B cell (primary cell): ENCODE measurements at regions not wholly inside any gene's neighbourhood (a gene's known extent, or its start where the extent isn't known, plus 50 kb on each side); places are given as distances from the start of the nearest gene placed in this dataset.

Experiments
- ATAC-seq: fragments of 200-7000 bp; cut with Tn5 transposase; one replicate; pipeline ENCODE4 v1.10.0; 2021; ENCODE audit warnings: low read depth, mild to moderate bottlenecking, moderate number of reproducible peaks, moderate library complexity
- CTCF ChIA-PET: fragments of 350-600 bp; sonication (Branson Sonifier 250); formaldehyde crosslinking; loops from one replicate; lab custom pipeline; 2021; ENCODE audit warnings: antibody characterized with exemption, inconsistent platforms; lab: Charles Lee
- POLR2A ChIA-PET: fragments of 350-600 bp; sonication (Branson Sonifier 250); formaldehyde crosslinking; loops from one replicate; lab custom pipeline; 2021; ENCODE audit warnings: antibody characterized with exemption; lab: Charles Lee
- DNase-seq: peaks from one replicate; pipeline ENCODE4 v3.0.0; 2013
- H2AFZ ChIP-seq: 2 replicates; pipeline ENCODE4 v1.6.1; 2012; ENCODE audit warnings: mild to moderate bottlenecking, low read depth, low read length; ENCODE audit not compliant: insufficient read depth, poor library complexity, severe bottlenecking
- H3K27ac ChIP-seq, 2 donors: 1 replicate in 1 of 2; 2 replicates in 1 of 2; pipeline ENCODE4 v1.5.1; 2012 to 2013; ENCODE audit warnings: low read length in 2 of 2, mild to moderate bottlenecking in 2 of 2, moderate library complexity in 1 of 2
- H3K27me3 ChIP-seq, 4 experiments: fragments of 200-600 bp in 1 of 4; sonication (generic) in 1 of 4; replicated peaks in 1 of 4; 1 replicate in 2 of 4; 2 replicates in 2 of 4; pipeline versions ENCODE4 v1.6.1 to v1.7.0; 2013 to 2016; ENCODE audit warnings: low read length in 3 of 4, mild to moderate bottlenecking in 2 of 4, mixed read lengths in 1 of 4, moderate library complexity in 1 of 4; ENCODE audit not compliant: insufficient read depth in 4 of 4, control insufficient read depth in 3 of 4; ENCODE audit errors: control extremely low read depth in 1 of 4
- H3K36me3 ChIP-seq, 2 experiments: replicated peaks in 1 of 2; 1 replicate in 1 of 2; 2 replicates in 1 of 2; pipeline versions ENCODE4 v1.6.1 to v1.7.1; 2013; ENCODE audit warnings: low read length in 1 of 2; ENCODE audit not compliant: insufficient read depth in 2 of 2, control insufficient read depth in 1 of 2; ENCODE audit errors: control extremely low read depth in 1 of 2, extremely low read depth in 1 of 2
- H3K4me1 ChIP-seq, 2 donors: fragments of 200-600 bp in 1 of 2; sonication (generic) in 1 of 2; 1 replicate in 1 of 2; 2 replicates in 1 of 2; pipeline versions ENCODE4 v1.5.1 to v1.6.1; 2013 to 2017; ENCODE audit warnings: low read length in 2 of 2; ENCODE audit not compliant: control insufficient read depth in 2 of 2, insufficient read depth in 2 of 2
- H3K4me2 ChIP-seq: replicated peaks from 2 replicates; pipeline ENCODE3; 2012; ENCODE audit warnings: mild to moderate bottlenecking, low read depth, low read length; ENCODE audit not compliant: poor library complexity, severe bottlenecking
- H3K4me3 ChIP-seq, 5 experiments: fragments of 200-600 bp in 1 of 5; sonication (generic) in 1 of 5; 1 replicate in 3 of 5; 2 replicates in 2 of 5; pipeline versions ENCODE4 v1.5.1 to v1.7.0; 2011 to 2016; ENCODE audit warnings: low read length in 4 of 5, mild to moderate bottlenecking in 4 of 5, low read depth in 2 of 5, control low read depth in 1 of 5, moderate library complexity in 1 of 5; ENCODE audit not compliant: insufficient read depth in 1 of 5; ENCODE audit errors: control extremely low read depth in 1 of 5, extremely low read depth in 1 of 5
- H3K79me2 ChIP-seq: fragments of 200-600 bp; sonication (generic); one replicate; pipeline ENCODE4 v1.6.0; 2016; ENCODE audit warnings: low read length; ENCODE audit not compliant: control insufficient read depth, insufficient read depth
- H3K9ac ChIP-seq: fragments of 200-600 bp; sonication (generic); 2 replicates; pipeline ENCODE4 v1.6.1; 2017; ENCODE audit warnings: mild to moderate bottlenecking, low read length, moderate library complexity
- H3K9me3 ChIP-seq, 3 donors: one replicate each; pipeline versions ENCODE4 v1.6.1 to v1.7.1; 2013; ENCODE audit warnings: low read length in 2 of 3; ENCODE audit not compliant: control insufficient read depth in 2 of 3, insufficient read depth in 1 of 3; ENCODE audit errors: control extremely low read depth in 1 of 3
- H4K20me1 ChIP-seq: 2 replicates; pipeline ENCODE4 v1.6.0; 2012; ENCODE audit warnings: mild to moderate bottlenecking, low read length; ENCODE audit not compliant: insufficient read depth, control insufficient read depth, poor library complexity, severe bottlenecking
- H3K27ac Mint-ChIP-seq: one replicate; pipeline ENCODE4 v1.8.0; 2021; ENCODE audit warnings: mixed read lengths
- H3K27me3 Mint-ChIP-seq: one replicate; pipeline ENCODE4 v1.8.0; 2021; ENCODE audit warnings: mixed read lengths
- H3K4me1 Mint-ChIP-seq: one replicate; pipeline ENCODE4 v1.8.0; 2021; ENCODE audit warnings: mixed read lengths
- H3K4me3 Mint-ChIP-seq: one replicate; pipeline ENCODE4 v1.8.0; 2021; ENCODE audit warnings: mixed read lengths
- H3K9me3 Mint-ChIP-seq: one replicate; pipeline ENCODE4 v1.8.0; 2022; ENCODE audit warnings: mixed read lengths; ENCODE audit not compliant: insufficient read depth
- EZH2 ChIP-seq: IDR thresholded peaks from 2 replicates; pipeline ENCODE4 v1.6.1; 2012; ENCODE audit warnings: borderline replicate concordance, low read depth, mild to moderate bottlenecking, moderate library complexity, low read length; ENCODE audit not compliant: insufficient read depth, poor library complexity, severe bottlenecking
- WGBS: methylation state at CpG from one replicate; pipeline ENCODE4 v1.1.5; 2013; ENCODE audit warnings: missing lambda C conversion rate; ENCODE audit not compliant: insufficient coverage; 5-methylcytosine and 5-hydroxymethylcytosine counted together
- intact Hi-C: fragments of 100-400 bp; cut with micrococcal nuclease; formaldehyde crosslinking; loops from one replicate; pipeline ENCODE4 v1.10.0; 2022
- TF ChIP-seq, protein P1 (sequence below): fragments of 200-600 bp; IDR thresholded peaks from one replicate; pipeline ENCODE4 v1.8.0; 2022; ENCODE audit warnings: antibody characterized with exemption, mild to moderate bottlenecking

DNA sequence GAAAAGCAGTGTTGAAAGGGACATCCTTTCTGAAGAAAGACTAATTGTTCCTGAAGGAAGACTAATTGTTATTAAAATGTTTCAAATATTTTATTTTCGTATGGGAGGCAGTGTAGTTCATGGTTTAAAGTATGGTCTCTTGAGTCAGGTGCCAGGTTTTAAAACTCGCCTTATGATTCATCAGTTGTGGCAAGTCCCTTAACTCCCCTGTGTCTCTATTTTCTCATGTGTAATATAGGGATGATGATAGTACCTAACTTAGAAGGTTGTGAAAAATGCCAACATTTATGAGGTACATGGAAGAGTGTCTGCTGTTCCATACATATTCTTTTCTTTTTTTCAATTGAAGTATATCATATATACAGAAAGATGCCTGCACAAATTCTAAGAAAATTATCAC, 414.2 kb upstream of the DIPK2B start:
- ChIA-PET CTCF (no interaction called here), POLR2A (no interaction called here)
- intact Hi-C loops = no loop called here
- H3K9ac ChIP-seq = no peak overlapping the region
- WGBS = no CpG with 5 or more reads among the region's 2 CpGs
- Mint-ChIP-seq H3K4me3 (no peak overlapping the region), H3K27ac (no peak overlapping the region), H3K27me3 (no peaks in the 10 kb centered on the region), H3K4me1 (no peaks in the 10 kb centered on the region), H3K9me3 (peaks cover 5% of the 10 kb centered on the region)
- no peak overlapping the region for H3K4me2 ChIP-seq
- DNase-seq (no peak), ATAC-seq (no peak)
- no peaks in the 10 kb centered on the region for H3K27me3 ChIP-seq
- H2AFZ ChIP-seq = no peak overlapping the region
- H3K27ac ChIP-seq = no peak overlapping the region
- TF ChIP-seq, protein P1, sequence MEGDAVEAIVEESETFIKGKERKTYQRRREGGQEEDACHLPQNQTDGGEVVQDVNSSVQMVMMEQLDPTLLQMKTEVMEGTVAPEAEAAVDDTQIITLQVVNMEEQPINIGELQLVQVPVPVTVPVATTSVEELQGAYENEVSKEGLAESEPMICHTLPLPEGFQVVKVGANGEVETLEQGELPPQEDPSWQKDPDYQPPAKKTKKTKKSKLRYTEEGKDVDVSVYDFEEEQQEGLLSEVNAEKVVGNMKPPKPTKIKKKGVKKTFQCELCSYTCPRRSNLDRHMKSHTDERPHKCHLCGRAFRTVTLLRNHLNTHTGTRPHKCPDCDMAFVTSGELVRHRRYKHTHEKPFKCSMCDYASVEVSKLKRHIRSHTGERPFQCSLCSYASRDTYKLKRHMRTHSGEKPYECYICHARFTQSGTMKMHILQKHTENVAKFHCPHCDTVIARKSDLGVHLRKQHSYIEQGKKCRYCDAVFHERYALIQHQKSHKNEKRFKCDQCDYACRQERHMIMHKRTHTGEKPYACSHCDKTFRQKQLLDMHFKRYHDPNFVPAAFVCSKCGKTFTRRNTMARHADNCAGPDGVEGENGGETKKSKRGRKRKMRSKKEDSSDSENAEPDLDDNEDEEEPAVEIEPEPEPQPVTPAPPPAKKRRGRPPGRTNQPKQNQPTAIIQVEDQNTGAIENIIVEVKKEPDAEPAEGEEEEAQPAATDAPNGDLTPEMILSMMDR = no peak
- TF ChIP-seq EZH2 = no peak
- H3K4me3 ChIP-seq = no peak overlapping the region
- peaks cover 0 to 17% (median 1%) of the 10 kb centered on the region in 3 donors for H3K9me3 ChIP-seq
- H3K79me2 ChIP-seq = no peaks in the 10 kb centered on the region
- H4K20me1 ChIP-seq = no peaks in the 10 kb centered on the region
- no peaks in the 10 kb centered on the region for H3K36me3 ChIP-seq
- H3K4me1 ChIP-seq = no peaks in the 10 kb centered on the region

DNA sequence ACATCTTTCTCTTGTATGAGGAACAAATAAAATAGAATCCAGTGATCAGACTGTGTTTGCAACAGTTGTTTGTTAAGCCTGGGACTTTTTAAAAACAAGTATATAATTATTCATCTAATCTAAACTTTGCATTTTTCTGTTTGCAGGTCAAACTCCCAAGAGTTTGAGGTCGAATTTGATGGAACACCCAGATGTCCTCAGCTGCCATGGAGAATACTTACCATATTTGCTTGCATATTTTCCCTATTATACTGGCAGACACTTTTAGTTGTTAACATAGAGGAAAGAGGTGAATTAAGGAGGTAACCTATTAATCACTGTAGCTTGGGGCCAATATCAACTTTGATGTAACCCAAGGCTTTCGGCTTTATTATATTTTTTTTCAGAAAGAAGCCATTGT, 401.5 kb upstream of the DIPK2B start:
- WGBS = no CpG with 5 or more reads among the region's 2 CpGs
- no peak overlapping the region for H3K9ac ChIP-seq
- no peak for ATAC-seq
- Mint-ChIP-seq H3K27me3 (no peaks in the 10 kb centered on the region), H3K27ac (no peak overlapping the region), H3K9me3 (no peaks in the 10 kb centered on the region), H3K4me3 (no peak overlapping the region), H3K4me1 (no peaks in the 10 kb centered on the region)
- no peak overlapping the region for H3K27ac ChIP-seq
- intact Hi-C loops = no loop called here
- H3K27me3 ChIP-seq = no peaks in the 10 kb centered on the region
- no peaks in the 10 kb centered on the region for H3K36me3 ChIP-seq
- no peaks in the 10 kb centered on the region for H3K4me1 ChIP-seq
- POLR2A ChIA-PET = no interaction called here
- no peaks in the 10 kb centered on the region for H3K79me2 ChIP-seq
- H3K4me2 ChIP-seq = no peak overlapping the region
- no peak for DNase-seq
- H3K4me3 ChIP-seq = no peak overlapping the region
- CTCF ChIA-PET = no interaction called here
- H2AFZ ChIP-seq = no peak overlapping the region
- no peaks in the 10 kb centered on the region for H4K20me1 ChIP-seq
- no peak for TF ChIP-seq EZH2
- TF ChIP-seq, protein P1 = no peak
- H3K9me3 ChIP-seq = no peaks in the 10 kb centered on the region
